Tibial nerve (tissue), 4 donors: ENCODE measurements at regions not wholly inside any gene's neighbourhood (a gene's known extent, or its start where the extent isn't known, plus 50 kb on each side); places are given as distances from the start of the nearest gene placed in this dataset.

ENCODE experiments used
- CTCF ChIP-seq, 5 experiments: fragments of 200-600 bp in 3 of 5; fragments of 450-650 bp in 2 of 5; sonication (generic) in 3 of 5; IDR thresholded peaks; one replicate each; pipeline ENCODE4 v1.5.1; 2016 to 2019; ENCODE audit warnings: antibody characterized with exemption in 5 of 5, mild to moderate bottlenecking in 3 of 5, moderate library complexity in 2 of 5
- EP300 ChIP-seq, 2 donors: sonication (generic); formaldehyde crosslinking; IDR thresholded peaks; one replicate each; pipeline ENCODE4 v1.6.1; 2017; ENCODE audit warnings: antibody characterized with exemption in 2 of 2, mild to moderate bottlenecking in 1 of 2

- TF ChIP-seq CTCF (IDR thresholded peaks at IDR 0.05) (no peak), EP300 (IDR thresholded peaks at IDR 0.05) (no peak)
Observed at GRCh38 chr4:82171531-82172155, 202.1 kb downstream of the HNRNPD start.
